NCI-H82 (cell line): ENCODE measurements at regions not wholly inside any gene's neighbourhood (a gene's known extent, or its start where the extent isn't known, plus 50 kb on each side); places are given as distances from the start of the nearest gene placed in this dataset.

ENCODE experiments used
- DNase-seq: peaks from one replicate; lab custom pipeline; 2025; lab: John Stamatoyannopoulos, UW

GRCh38 chr2:234596696-234597575, 100.1 kb upstream of the ARL4C start:
- DNase-seq: peak; percentile 37

DNA sequence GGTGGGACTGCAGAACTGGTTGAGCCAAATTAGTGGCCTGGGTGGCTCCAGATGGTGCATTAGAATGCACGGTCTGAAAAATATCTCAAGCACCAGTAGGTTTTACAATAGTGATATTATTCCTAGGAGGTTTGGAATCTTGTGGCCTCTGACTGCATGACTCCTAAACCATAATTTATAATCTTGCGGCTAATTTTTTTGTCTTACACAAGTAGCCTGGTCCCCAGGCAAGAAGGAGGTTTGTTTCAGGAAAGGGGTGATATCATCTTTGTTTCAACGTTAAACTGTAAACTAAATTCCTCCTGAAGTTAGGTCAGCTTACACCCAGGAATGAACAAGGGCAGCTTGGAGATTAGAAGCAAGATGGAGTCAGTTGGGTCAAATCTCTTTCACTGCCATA, 98.9 kb upstream of the ARL4C start:
- DNase-seq: no peak

DNA sequence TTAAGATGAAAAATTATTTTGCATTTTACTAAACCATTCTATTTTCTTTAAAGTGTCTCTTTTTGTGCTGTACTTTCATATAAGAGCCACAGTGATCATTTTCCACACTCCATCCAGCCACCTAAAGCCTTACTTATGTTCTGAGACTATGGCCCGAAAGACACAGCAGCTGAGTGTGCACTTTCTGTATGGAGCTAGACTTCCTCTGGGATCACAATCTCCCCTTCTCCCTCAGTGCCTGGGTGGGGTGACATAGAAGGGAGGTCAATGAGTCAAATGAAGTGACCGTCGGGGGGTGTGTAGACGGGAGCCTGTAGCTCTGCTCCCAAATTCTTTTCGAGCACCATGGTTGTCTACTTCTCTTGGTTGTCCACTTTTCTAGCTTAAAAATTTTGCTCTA, 97.8 kb upstream of the ARL4C start:
- no peak for DNase-seq

- no peak for DNase-seq
These were observed 96.8 kb upstream of the ARL4C start for GRCh38 chr2:234593636-234594035.

GRCh38 chr2:234592541-234592940, 95.7 kb upstream of the ARL4C start:
- DNase-seq: no peak

DNA sequence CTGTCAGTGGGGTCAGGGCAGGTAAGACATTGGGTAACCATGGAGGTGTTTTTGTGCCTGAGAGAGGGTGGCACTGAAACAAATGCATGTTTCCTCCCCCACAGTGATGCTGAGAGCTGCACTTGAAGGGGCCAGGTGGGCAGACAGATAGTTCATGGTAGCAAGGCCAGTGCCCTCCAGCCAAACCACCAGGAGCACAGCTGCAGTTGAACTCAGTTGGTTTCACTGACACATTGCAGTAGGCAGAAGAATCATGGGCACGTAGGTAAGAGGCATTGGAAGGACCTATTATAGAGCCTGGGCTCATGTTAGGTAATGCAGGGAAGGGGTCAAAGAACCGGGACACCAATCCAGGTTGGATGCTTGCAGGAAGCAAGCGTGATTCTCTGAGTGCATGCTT, 93.2 kb upstream of the ARL4C start:
- DNase-seq: no peak

GRCh38 chr2:234588054-234588430, 91.2 kb upstream of the ARL4C start:
- no peak for DNase-seq

GRCh38 chr2:234587341-234588053, 90.6 kb upstream of the ARL4C start:
- no peak for DNase-seq

- no peak for DNase-seq
These were observed 86.5 kb upstream of the ARL4C start for GRCh38 chr2:234583331-234583730.

GRCh38 chr2:234580686-234581085, 83.8 kb upstream of the ARL4C start:
- DNase-seq: no peak

DNA sequence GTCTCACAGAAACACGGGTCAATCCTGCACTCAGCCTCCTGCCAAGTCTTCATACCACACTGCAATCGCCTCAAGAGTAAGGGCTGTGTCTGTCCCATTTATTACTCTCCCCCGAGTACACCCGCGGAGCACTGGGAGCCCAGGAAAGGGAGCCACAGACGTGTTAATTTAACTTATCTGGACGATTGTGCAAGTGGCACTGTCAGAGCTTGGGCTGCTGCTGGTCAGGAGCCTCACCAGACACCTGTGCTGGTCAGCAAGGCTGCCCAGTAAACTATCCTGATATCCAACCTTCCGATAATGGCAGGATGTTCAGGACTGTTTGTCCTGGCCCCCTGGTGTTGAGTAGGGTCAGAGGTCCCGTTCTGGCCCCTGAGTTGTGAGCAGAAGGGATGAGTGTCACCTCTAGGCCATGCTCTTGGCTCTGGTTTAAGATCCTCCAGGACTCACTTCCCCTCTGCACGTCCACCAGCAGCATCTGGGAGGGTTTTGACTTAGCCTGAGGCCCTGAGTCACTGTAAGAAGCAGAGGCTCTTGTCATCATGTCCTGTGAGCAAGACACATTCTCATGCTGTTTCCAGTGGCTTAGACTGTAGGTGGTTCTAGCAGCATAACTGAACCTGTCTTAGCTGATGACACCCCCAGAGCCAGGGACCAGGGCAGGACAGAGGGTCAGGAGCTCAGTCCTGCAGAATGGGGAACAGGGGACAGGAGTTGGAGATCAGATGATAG, 82.5 kb upstream of the ARL4C start:
- DNase-seq: no peak

- DNase-seq: no peak
These were observed 81.5 kb upstream of the ARL4C start for GRCh38 chr2:234578389-234578788.

DNA sequence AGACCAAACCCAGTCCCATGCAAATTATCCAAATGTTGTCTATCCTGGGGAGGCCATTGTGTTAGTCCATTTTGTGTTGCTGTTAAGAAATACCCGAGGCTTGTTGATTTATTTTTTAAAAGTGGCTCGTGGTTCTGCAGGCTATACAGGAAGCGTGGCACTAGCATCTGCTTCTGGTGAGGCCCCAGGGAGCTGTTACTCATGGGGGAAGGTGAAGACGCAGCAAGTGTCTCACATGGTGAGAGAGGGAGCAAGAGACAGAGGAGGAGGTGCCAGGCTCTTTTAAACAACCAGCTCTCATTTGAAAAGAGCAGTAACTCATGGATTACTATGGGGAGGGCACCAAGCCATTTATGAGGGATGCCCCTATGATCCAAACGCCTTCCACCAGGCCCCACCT, 80.3 kb upstream of the ARL4C start:
- no peak for DNase-seq

DNA sequence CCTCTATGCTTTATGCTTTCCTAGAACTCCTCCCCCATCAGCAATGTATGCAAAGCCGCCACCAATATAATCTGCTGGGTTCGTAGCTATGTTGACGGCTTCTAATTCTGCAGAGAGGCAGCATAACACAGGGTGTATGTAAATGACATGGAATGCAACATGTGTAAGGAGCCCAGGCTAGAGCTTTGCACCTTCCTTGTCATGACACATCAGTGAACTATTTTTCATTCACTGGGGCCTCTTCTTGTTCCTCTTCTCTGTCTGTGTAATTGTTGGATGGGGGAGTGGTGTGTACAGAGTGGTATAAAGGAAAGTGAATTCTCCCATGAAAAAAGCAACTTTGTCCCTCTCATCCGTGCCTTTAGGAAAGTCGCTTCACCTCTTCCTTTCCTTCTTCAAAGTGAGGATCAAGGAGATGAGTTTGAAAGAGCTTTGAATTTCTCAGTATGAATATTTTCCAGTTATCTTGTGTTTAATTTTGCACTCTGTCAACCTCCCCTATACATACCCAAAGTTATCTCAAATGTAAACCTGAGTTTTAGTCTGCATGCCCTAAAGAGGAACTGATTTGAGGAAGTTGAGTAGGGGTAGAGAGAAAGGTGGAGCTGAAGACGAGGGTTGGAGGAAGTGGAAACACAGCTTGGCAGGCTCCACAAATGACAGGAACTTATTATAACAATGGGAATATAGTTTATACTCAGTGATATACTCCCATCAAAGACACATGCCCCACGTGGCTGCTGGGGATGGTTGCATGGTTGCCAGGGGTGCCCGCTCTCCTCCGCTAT, 74.9 kb upstream of the ARL4C start:
- DNase-seq: no peak

- DNase-seq: no peak
These were observed 73.6 kb upstream of the ARL4C start for GRCh38 chr2:234570476-234570875.

DNA sequence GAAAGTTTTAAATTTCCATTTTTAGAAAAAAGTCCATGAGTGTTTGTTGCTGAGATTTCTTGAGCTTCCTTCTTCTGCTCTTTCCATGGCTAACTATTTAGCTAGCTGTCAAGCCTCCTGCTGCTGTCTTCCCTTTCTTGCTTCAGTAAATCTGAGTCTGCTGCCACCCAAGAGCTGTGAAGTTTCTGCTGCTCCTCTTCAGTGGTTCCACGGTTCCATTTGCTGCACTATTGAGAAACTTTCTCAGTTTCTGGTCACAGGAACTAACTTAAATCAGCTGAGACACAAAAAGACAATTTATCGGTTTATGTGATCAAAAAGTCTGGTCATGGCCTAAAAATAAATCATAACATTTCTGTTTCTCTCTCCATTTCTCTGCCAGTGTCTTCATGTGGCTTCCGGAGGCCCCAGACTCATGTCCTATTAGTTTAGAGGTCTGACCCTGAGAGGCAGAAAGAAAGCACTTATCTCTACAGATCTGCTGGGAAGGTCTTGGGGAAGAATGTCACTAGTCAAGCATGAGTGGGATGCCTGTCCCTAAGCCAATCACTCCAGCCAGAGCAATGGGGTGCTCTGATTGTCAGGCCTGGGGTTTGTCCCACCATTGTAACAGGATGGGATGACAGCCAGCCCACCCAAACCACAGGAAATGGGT, 73.0 kb upstream of the ARL4C start:
- no peak for DNase-seq

GRCh38 chr2:234566622-234567021, 69.7 kb upstream of the ARL4C start:
- DNase-seq: no peak

DNA sequence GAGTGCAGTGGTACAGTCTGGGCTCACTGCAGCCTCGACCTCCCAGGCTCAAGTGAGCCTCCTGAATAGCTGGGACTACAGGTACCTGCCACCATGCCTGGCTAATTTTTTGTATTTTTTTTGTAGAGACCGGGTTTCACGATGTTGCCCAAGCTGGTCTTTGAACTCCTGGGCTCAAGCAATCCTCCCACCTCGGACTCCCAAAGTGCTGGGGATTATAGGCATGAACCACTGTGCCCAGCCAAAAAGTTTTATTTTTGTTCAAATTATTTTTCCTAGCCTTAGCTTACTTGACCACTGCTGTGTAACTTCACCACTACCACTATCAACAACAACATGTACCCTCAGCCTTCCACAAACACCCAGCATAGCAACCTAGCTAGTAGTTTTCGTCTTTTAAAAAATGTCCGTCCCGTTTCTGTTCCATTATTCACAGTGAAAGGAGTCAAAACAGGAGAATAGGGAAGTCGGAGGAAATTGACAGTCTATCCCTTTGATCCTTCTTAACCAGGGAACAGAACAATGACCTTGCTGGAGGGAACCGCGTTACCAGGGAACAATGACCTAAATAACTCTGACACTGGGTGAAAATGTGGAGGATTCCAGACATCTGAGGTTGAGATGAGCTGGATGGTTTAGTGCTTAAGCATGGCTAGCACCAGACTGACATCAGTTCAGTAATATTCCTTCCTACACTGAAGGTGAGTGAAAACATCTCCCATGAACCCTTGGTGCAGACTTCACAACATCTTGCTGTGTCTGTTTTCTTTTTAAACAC, 69.2 kb upstream of the ARL4C start:
- no peak for DNase-seq

DNA sequence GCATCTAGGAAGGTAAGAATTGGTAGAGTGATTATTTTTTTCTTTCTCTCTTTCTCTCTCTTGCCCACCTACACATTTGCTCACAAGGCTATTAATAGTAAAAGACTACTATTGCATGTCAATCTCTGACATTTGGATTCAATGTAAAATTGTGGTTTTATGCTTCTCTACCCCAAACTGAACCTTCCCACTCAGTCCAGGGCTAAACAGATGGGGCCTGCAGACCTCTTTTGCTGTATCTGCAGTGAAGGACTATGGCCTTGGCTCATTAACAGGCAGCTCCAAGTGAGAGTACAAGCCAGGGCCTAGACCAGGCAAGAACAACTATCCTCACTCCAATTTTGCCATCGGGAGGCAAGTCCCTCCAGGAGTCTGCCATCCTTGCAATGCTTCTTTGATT, 68.3 kb upstream of the ARL4C start:
- no peak for DNase-seq

- no peak for DNase-seq
These were observed 67.8 kb upstream of the ARL4C start for GRCh38 chr2:234564699-234565098.

DNA sequence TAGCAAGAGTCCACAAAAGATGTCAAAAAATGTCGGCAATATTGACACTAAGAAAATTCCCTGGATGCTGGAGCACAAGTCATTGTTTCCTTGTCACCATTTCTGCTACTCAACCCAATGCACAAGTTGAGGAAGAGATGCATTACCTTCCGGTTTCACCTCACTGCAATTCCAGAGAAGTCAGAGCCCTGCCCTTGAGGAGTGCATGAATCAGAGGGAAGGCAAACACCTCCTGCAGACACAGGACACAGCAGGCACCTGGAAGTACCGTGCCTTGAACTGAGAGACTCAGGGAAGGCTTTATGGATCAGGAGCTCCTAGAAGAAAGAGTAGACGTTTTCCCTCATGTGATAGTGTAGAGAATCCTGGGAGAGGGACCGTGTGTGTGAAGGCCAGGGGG, 62.7 kb upstream of the ARL4C start:
- no peak for DNase-seq
